H1 (cell line): ENCODE measurements at regions not wholly inside any gene's neighbourhood (a gene's known extent, or its start where the extent isn't known, plus 50 kb on each side); places are given as distances from the start of the nearest gene placed in this dataset.

Experiments
- CTCF ChIA-PET: fragments of 300-600 bp; sonication (Branson Sonifier 250); formaldehyde crosslinking; loops from one replicate; lab custom pipeline; 2021; ENCODE audit not compliant: partially characterized antibody; lab: Charles Lee
- POLR2A ChIA-PET: fragments of 300-600 bp; sonication (Branson Sonifier 250); formaldehyde crosslinking; loops from one replicate; lab custom pipeline; 2021; ENCODE audit warnings: inconsistent platforms; ENCODE audit not compliant: partially characterized antibody; lab: Charles Lee
- DNase-seq, 2 experiments: peaks; one replicate each; pipeline versions ENCODE4 v3.0.0 to v3.0.0-alpha.2; 2010 to 2022; ENCODE audit warnings: low spot score in 2 of 2, low read depth in 1 of 2, mixed read lengths in 1 of 2
- FAIRE-seq: peaks from 2 replicates; lab custom pipeline; 2011; peaks lifted over from hg19 to GRCh38; lab: Jason Lieb, UNC
- H2AFZ ChIP-seq: 2 replicates; pipeline ENCODE4 v1.8.1; 2012; ENCODE audit warnings: low read length, inconsistent platforms
- H2AK5ac ChIP-seq: 2 replicates; pipeline ENCODE4 v1.6.1; 2013; ENCODE audit warnings: low read depth, low read length
- H2BK120ac ChIP-seq: replicated peaks from 2 replicates; pipeline ENCODE3; 2013; ENCODE audit warnings: low read depth, low read length, inconsistent platforms
- H2BK12ac ChIP-seq: 2 replicates; pipeline ENCODE4 v1.6.1; 2013; ENCODE audit warnings: low read depth, low read length
- H2BK15ac ChIP-seq: 2 replicates; pipeline ENCODE4 v1.6.1; 2013; ENCODE audit warnings: low read length
- H2BK20ac ChIP-seq: 2 replicates; pipeline ENCODE4 v1.6.1; 2013; ENCODE audit warnings: low read length
- H2BK5ac ChIP-seq: 2 replicates; pipeline ENCODE4 v1.6.1; 2013; ENCODE audit warnings: low read depth, low read length
- H3K14ac ChIP-seq: 2 replicates; pipeline ENCODE4 v1.6.1; 2013; ENCODE audit warnings: inconsistent platforms; ENCODE audit not compliant: insufficient read length
- H3K18ac ChIP-seq: 2 replicates; pipeline ENCODE4 v1.6.1; 2013; ENCODE audit warnings: low read length; ENCODE audit errors: extremely low read depth
- H3K23ac ChIP-seq: 2 replicates; pipeline ENCODE4 v1.6.1; 2013; ENCODE audit warnings: inconsistent platforms; ENCODE audit not compliant: insufficient read length
- H3K23me2 ChIP-seq: 2 replicates; pipeline ENCODE4 v1.6.1; 2013; ENCODE audit warnings: low read depth, low read length
- H3K27ac ChIP-seq: 2 replicates; pipeline ENCODE4 v1.6.1; 2011; ENCODE audit warnings: low read depth, low read length, inconsistent platforms
- H3K27me3 ChIP-seq, 4 experiments: replicated peaks in 1 of 4; 1 replicate in 1 of 4; 2 replicates in 3 of 4; pipeline versions ENCODE4 v1.6.1 to v1.8.1; 2011 to 2013; ENCODE audit warnings: low read length in 3 of 4, mild to moderate bottlenecking in 3 of 4, inconsistent platforms in 2 of 4, mixed read lengths in 2 of 4, moderate library complexity in 1 of 4; ENCODE audit not compliant: control insufficient read depth in 3 of 4, insufficient read depth in 3 of 4; ENCODE audit errors: extremely low read depth in 1 of 4
- H3K36me3 ChIP-seq, 4 experiments: 2 replicates each; pipeline versions ENCODE4 v1.6.1 to v1.8.1; 2011 to 2013; ENCODE audit warnings: mild to moderate bottlenecking in 4 of 4, low read length in 3 of 4, moderate library complexity in 2 of 4, control low read depth in 1 of 4, inconsistent platforms in 1 of 4; ENCODE audit not compliant: insufficient read depth in 4 of 4, control insufficient read depth in 2 of 4
- H3K4ac ChIP-seq: replicated peaks from 2 replicates; pipeline ENCODE3; 2013; ENCODE audit warnings: low read length, low read depth, mixed read lengths, inconsistent platforms; ENCODE audit not compliant: insufficient read length
- H3K4me1 ChIP-seq, 4 experiments: replicated peaks in 1 of 4; 1 replicate in 1 of 4; 2 replicates in 3 of 4; pipeline versions ENCODE4 v1.6.1 to v1.8.1; 2011 to 2013; ENCODE audit warnings: low read length in 3 of 4, inconsistent platforms in 2 of 4, mixed read lengths in 1 of 4; ENCODE audit not compliant: insufficient read depth in 4 of 4, control insufficient read depth in 3 of 4
- H3K4me2 ChIP-seq, 2 experiments: 2 replicates each; pipeline versions ENCODE4 v1.6.1 to v1.8.1; 2011 to 2013; ENCODE audit warnings: low read depth in 2 of 2, low read length in 2 of 2, control low read depth in 1 of 2, inconsistent platforms in 1 of 2, mild to moderate bottlenecking in 1 of 2; ENCODE audit not compliant: insufficient read depth in 1 of 2
- H3K4me3 ChIP-seq, 4 experiments: fragments of 200-600, 300-600 bp in 1 of 4; sonication (generic), shearing (Covaris generic), sonication (Bioruptor Twin) in 1 of 4; 2 replicates each; pipeline versions ENCODE4 v1.5.1 to v1.8.1; 2011 to 2016; ENCODE audit warnings: low read length in 4 of 4, low read depth in 3 of 4, control low read depth in 2 of 4, inconsistent platforms in 2 of 4, mild to moderate bottlenecking in 2 of 4, mixed read lengths in 1 of 4, moderate library complexity in 1 of 4; ENCODE audit not compliant: insufficient read depth in 2 of 4; ENCODE audit errors: extremely low read depth in 1 of 4
- H3K56ac ChIP-seq: replicated peaks from 2 replicates; pipeline ENCODE3; 2013; ENCODE audit warnings: low read depth, mild to moderate bottlenecking, mixed read lengths, low read length, inconsistent platforms; ENCODE audit not compliant: insufficient read length
- H3K79me1 ChIP-seq: 2 replicates; pipeline ENCODE4 v1.6.1; 2013; ENCODE audit warnings: low read depth, low read length, control low read depth
- H3K79me2 ChIP-seq, 2 experiments: 2 replicates each; pipeline versions ENCODE4 v1.6.1 to v1.8.1; 2012 to 2013; ENCODE audit warnings: low read length in 2 of 2, mild to moderate bottlenecking in 2 of 2, inconsistent platforms in 1 of 2; ENCODE audit not compliant: insufficient read depth in 2 of 2, control insufficient read depth in 1 of 2
- H3K9ac ChIP-seq, 4 experiments: replicated peaks in 1 of 4; 1 replicate in 1 of 4; 2 replicates in 3 of 4; pipeline versions ENCODE4 v1.6.1 to v1.8.1; 2011 to 2013; ENCODE audit warnings: low read depth in 3 of 4, low read length in 3 of 4, control low read depth in 2 of 4, mild to moderate bottlenecking in 2 of 4, moderate library complexity in 2 of 4, inconsistent platforms in 1 of 4; ENCODE audit errors: extremely low read depth in 1 of 4
- H3K9me3 ChIP-seq, 2 experiments: 2 replicates each; pipeline versions ENCODE4 v1.6.1 to v1.8.1; 2012 to 2013; ENCODE audit warnings: mild to moderate bottlenecking in 2 of 2, moderate library complexity in 2 of 2, control low read depth in 1 of 2, inconsistent platforms in 1 of 2, low read depth in 1 of 2, low read length in 1 of 2, mixed read lengths in 1 of 2; ENCODE audit not compliant: insufficient read depth in 2 of 2
- H4K20me1 ChIP-seq, 2 experiments: replicated peaks in 1 of 2; 2 replicates each; pipeline versions ENCODE3 to v1.8.1; 2011 to 2013; ENCODE audit warnings: inconsistent platforms in 2 of 2, low read length in 2 of 2, mild to moderate bottlenecking in 1 of 2; ENCODE audit not compliant: insufficient read depth in 2 of 2, control insufficient read depth in 1 of 2
- H4K5ac ChIP-seq: 2 replicates; pipeline ENCODE4 v1.6.1; 2013; ENCODE audit warnings: low read length, low read depth, mixed read lengths, inconsistent platforms; ENCODE audit not compliant: insufficient read length
- H4K8ac ChIP-seq: 2 replicates; pipeline ENCODE4 v1.8.0; 2013; ENCODE audit warnings: mild to moderate bottlenecking, moderate library complexity, low read length, inconsistent platforms; ENCODE audit not compliant: insufficient read depth; ENCODE audit errors: extremely low read depth
- H4K91ac ChIP-seq: replicated peaks from 2 replicates; pipeline ENCODE3; 2013; ENCODE audit warnings: low read length, mixed read lengths, inconsistent platforms; ENCODE audit not compliant: insufficient read length
- ASH2L ChIP-seq: fragments of 200-600, 300-600 bp; sonication (generic); IDR thresholded peaks from one replicate; pipeline ENCODE4 v1.7.1; 2017; ENCODE audit warnings: low read length
- CEBPB ChIP-seq: IDR thresholded peaks from 2 replicates; pipeline ENCODE4 v1.6.1; 2012; ENCODE audit warnings: low read depth, low read length
- CHD1 ChIP-seq: IDR thresholded peaks from 2 replicates; pipeline ENCODE4 v1.6.1; 2012; ENCODE audit warnings: low read depth, low read length, improper control_type of control experiment
- CREB1 ChIP-seq: IDR thresholded peaks from 2 replicates; pipeline ENCODE4 v1.6.1; 2012; ENCODE audit warnings: inconsistent platforms
- GABPA ChIP-seq: IDR thresholded peaks from 2 replicates; pipeline ENCODE4 v1.6.1; 2011; ENCODE audit warnings: mild to moderate bottlenecking, low read length, moderate library complexity, borderline replicate concordance; ENCODE audit not compliant: insufficient read depth
- GTF2F1 ChIP-seq: IDR thresholded peaks from 2 replicates; pipeline ENCODE4 v1.6.1; 2012; ENCODE audit warnings: low read depth, low read length, improper control_type of control experiment, borderline replicate concordance
- KDM1A ChIP-seq: fragments of 200-600, 300-600 bp; sonication (generic); IDR thresholded peaks from 2 replicates; pipeline ENCODE4 v1.7.1; 2016; ENCODE audit warnings: mild to moderate bottlenecking, low read length, borderline replicate concordance
- NANOG ChIP-seq: IDR thresholded peaks from 2 replicates; pipeline ENCODE4 v1.6.1; 2011; ENCODE audit warnings: low read length, low read depth, mild to moderate bottlenecking, inconsistent platforms; ENCODE audit not compliant: insufficient read depth, poor library complexity, severe bottlenecking
- SIN3A ChIP-seq, 2 experiments: IDR thresholded peaks in 1 of 2; conservative IDR thresholded peaks in 1 of 2; 2 replicates each; pipeline ENCODE4 v1.6.1; 2011 to 2012; ENCODE audit warnings: low read length in 2 of 2, improper control_type of control experiment in 1 of 2, low read depth in 1 of 2, mild to moderate bottlenecking in 1 of 2
- SP2 ChIP-seq: IDR thresholded peaks from 2 replicates; pipeline ENCODE4 v1.6.1; 2012; ENCODE audit warnings: mild to moderate bottlenecking, low read length, inconsistent platforms
- SUZ12 ChIP-seq: fragments of 200-600 bp; sonication (generic); IDR thresholded peaks from 2 replicates; pipeline ENCODE4 v1.6.1; 2012; ENCODE audit warnings: mild to moderate bottlenecking, inconsistent platforms, low read length, moderate library complexity, mixed read lengths
- TEAD4 ChIP-seq: IDR thresholded peaks from 2 replicates; pipeline ENCODE4 v1.6.1; 2012; ENCODE audit warnings: low read depth, low read length, inconsistent platforms, mixed read lengths
- WGBS, 2 experiments: shearing (Covaris generic) in 1 of 2; methylation state at CpG; one replicate each; pipeline versions ENCODE4 v1.1.6 to v1.1.7; 2013 to 2015; ENCODE audit warnings: low lambda C conversion rate in 2 of 2, mixed read lengths in 2 of 2, inconsistent platforms in 1 of 2, low coverage in 1 of 2, missing lambda C conversion rate in 1 of 2; ENCODE audit not compliant: insufficient replicate concordance in 2 of 2, insufficient coverage in 1 of 2, insufficient read length in 1 of 2; ENCODE audit errors: extremely low coverage in 1 of 2, missing lambda C conversion rate in 1 of 2; 5-methylcytosine and 5-hydroxymethylcytosine counted together
- TF ChIP-seq, protein P1 (sequence below): IDR thresholded peaks from 2 replicates; pipeline ENCODE4 v1.6.1; 2012; ENCODE audit warnings: low read length, inconsistent platforms

DNA sequence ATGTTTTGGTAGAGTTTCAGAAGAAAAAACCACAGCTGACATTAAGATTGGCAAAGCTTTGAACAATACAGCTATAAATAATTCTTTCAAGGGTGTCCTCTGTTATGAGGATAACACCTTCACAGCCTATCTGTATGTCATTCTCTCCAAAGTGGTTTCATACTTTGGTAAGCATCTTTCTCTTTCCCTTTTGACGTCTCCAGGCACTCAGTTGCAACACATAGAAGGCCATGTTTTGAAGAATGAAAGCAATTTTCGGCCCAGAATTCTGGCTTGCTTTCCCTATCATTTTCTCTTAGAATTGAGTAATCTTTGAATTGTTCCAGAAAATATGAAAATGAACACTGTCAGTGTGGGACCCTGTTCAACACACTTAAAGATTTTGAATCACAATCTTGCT, 200.0 kb upstream of the CBLB start:
- Histone ChIP-seq H2AFZ (no peak overlapping the region), H3K79me1 (no peaks in the 10 kb centered on the region), H2BK5ac (no peak overlapping the region), H3K4ac (no peak overlapping the region), H3K23me2 (no peaks in the 10 kb centered on the region), H3K27me3 (no peaks in the 10 kb centered on the region), H4K20me1 (no peaks in the 10 kb centered on the region), H4K8ac (no peak overlapping the region), H3K23ac (no peak overlapping the region), H2BK12ac (no peak overlapping the region), H3K14ac (no peak overlapping the region), H2BK15ac (no peak overlapping the region), H3K56ac (no peak overlapping the region), H3K79me2 (no peaks in the 10 kb centered on the region), H3K27ac (no peak overlapping the region), H2BK120ac (no peak overlapping the region), H3K4me2 (no peak overlapping the region), H3K36me3 (no peaks in the 10 kb centered on the region), H4K91ac (no peak overlapping the region), H3K4me1 (no peaks in the 10 kb centered on the region), H2BK20ac (no peak overlapping the region), H4K5ac (no peak overlapping the region), H3K9me3 (peaks cover 0 to 8% of the 10 kb centered on the region in 2 experiments; a peak in 2 of 4 replicates), H2AK5ac (no peak overlapping the region), H3K9ac (no peak overlapping the region), H3K18ac (no peak overlapping the region), H3K4me3 (no peak overlapping the region)
- DNase-seq (no peak), FAIRE-seq (no peak)
- 71% methylated on average over 2 of the region's 2 CpGs; no CpG with 5 or more reads in 1 of the 2 experiments for WGBS, 2 experiments
- TF ChIP-seq CEBPB (no peak), NANOG (no peak), GABPA (no peak), SUZ12 (no peak), GTF2F1 (no peak), TEAD4 (no peak), SP2 (no peak), ASH2L (no peak), CREB1 (no peak), KDM1A (no peak), SIN3A (conservative IDR thresholded peaks at IDR 0.05 in 1 of 2, IDR thresholded peaks at IDR 0.05 in 1 of 2; ENCODE audit: low read depth in 1 of 2, low read length in 2 of 2) (no peak), CHD1 (no peak)
- TF ChIP-seq, protein P1, sequence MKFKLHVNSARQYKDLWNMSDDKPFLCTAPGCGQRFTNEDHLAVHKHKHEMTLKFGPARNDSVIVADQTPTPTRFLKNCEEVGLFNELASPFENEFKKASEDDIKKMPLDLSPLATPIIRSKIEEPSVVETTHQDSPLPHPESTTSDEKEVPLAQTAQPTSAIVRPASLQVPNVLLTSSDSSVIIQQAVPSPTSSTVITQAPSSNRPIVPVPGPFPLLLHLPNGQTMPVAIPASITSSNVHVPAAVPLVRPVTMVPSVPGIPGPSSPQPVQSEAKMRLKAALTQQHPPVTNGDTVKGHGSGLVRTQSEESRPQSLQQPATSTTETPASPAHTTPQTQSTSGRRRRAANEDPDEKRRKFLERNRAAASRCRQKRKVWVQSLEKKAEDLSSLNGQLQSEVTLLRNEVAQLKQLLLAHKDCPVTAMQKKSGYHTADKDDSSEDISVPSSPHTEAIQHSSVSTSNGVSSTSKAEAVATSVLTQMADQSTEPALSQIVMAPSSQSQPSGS, result no peak
- POLR2A ChIA-PET, result no interaction called here
- CTCF ChIA-PET, result no interaction called here
